ENCODE measurements at regions not wholly inside any gene's neighbourhood (a gene's known extent, or its start where the extent isn't known, plus 50 kb on each side); places are given as distances from the start of the nearest gene placed in this dataset.

DNA sequence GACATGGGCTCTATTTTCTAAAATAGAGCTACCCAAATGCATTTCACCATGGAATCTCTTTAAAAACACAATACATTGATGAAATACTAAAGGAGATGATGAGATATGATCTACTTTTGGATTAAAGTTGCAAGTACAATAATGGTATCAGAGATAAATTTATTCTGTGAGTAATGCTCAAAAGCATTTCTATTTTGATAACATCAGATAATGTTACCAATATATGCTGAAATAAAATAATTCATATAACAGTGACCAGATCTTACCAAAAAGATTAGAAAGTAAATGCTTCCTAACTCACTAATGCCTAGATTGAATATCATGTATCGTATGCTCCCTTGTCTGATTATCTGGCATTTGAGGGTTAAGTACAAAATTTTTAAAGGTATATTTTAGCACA, 761.8 kb upstream of the ZNF608 start:
- no peak for TF ChIP-seq TCF7L2 (IDR thresholded peaks at IDR 0.05; ENCODE audit: low read depth, low read length)
- TF ChIP-seq, protein P1, sequence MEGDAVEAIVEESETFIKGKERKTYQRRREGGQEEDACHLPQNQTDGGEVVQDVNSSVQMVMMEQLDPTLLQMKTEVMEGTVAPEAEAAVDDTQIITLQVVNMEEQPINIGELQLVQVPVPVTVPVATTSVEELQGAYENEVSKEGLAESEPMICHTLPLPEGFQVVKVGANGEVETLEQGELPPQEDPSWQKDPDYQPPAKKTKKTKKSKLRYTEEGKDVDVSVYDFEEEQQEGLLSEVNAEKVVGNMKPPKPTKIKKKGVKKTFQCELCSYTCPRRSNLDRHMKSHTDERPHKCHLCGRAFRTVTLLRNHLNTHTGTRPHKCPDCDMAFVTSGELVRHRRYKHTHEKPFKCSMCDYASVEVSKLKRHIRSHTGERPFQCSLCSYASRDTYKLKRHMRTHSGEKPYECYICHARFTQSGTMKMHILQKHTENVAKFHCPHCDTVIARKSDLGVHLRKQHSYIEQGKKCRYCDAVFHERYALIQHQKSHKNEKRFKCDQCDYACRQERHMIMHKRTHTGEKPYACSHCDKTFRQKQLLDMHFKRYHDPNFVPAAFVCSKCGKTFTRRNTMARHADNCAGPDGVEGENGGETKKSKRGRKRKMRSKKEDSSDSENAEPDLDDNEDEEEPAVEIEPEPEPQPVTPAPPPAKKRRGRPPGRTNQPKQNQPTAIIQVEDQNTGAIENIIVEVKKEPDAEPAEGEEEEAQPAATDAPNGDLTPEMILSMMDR (IDR thresholded peaks at IDR 0.05) = no peak
